IMR-90 (cell line): ENCODE measurements at regions not wholly inside any gene's neighbourhood (a gene's known extent, or its start where the extent isn't known, plus 50 kb on each side); places are given as distances from the start of the nearest gene placed in this dataset.

Source experiments
- ATAC-seq: fragments of 200-7000 bp; cut with Tn5 transposase; 2 replicates; pipeline ENCODE4 v1.9.1; 2020; ENCODE audit warnings: low read depth, mild to moderate bottlenecking, moderate library complexity
- BruUV-seq: library from RNA; stranded (reverse); fragments of 400-500 nt; replicated peaks from 2 replicates; lab custom pipeline; 2021; lab: Mats Ljungman, UMichigan
- CTCF ChIA-PET: fragments of 300-600 bp; formaldehyde crosslinking; extraction: SDS; loops from one replicate; lab custom pipeline; 2021; ENCODE audit warnings: antibody characterized with exemption; lab: Yijun Ruan, JAX
- POLR2A ChIA-PET: fragments of 300-600 bp; sonication (Branson Sonifier 250); formaldehyde crosslinking; loops from one replicate; lab custom pipeline; 2022; ENCODE audit warnings: antibody characterized with exemption; ENCODE audit not compliant: unreplicated experiment; lab: Charles Lee
- DNase-seq: peaks from one replicate; pipeline ENCODE4 v3.0.0; 2013
- H2AFZ ChIP-seq: replicated peaks from 2 replicates; pipeline ENCODE3; 2013; ENCODE audit warnings: low read length, mild to moderate bottlenecking; ENCODE audit not compliant: poor library complexity
- H2AK5ac ChIP-seq: 2 replicates; pipeline ENCODE4 v1.6.1; 2013; ENCODE audit warnings: low read depth, low read length, inconsistent platforms
- H2AK9ac ChIP-seq: replicated peaks from 2 replicates; pipeline ENCODE3; 2013; ENCODE audit warnings: mild to moderate bottlenecking, low read depth, low read length, moderate library complexity; ENCODE audit not compliant: poor library complexity
- H2BK120ac ChIP-seq: 2 replicates; pipeline ENCODE4 v1.6.1; 2013; ENCODE audit warnings: low read depth, low read length, inconsistent platforms
- H2BK15ac ChIP-seq: 3 replicates; pipeline ENCODE4 v1.6.1; 2013; ENCODE audit warnings: low read depth, low read length, inconsistent platforms
- H2BK20ac ChIP-seq: 2 replicates; pipeline ENCODE4 v1.6.1; 2013; ENCODE audit warnings: low read depth, mild to moderate bottlenecking, inconsistent platforms, low read length, moderate library complexity
- H2BK5ac ChIP-seq: 2 replicates; pipeline ENCODE4 v1.6.1; 2013; ENCODE audit warnings: mild to moderate bottlenecking, low read depth, low read length, inconsistent platforms; ENCODE audit not compliant: poor library complexity, severe bottlenecking
- H3K14ac ChIP-seq: replicated peaks from 2 replicates; pipeline ENCODE4 v1.6.1; 2013; ENCODE audit warnings: low read depth, low read length, inconsistent platforms
- H3K18ac ChIP-seq: 2 replicates; pipeline ENCODE4 v1.6.1; 2013; ENCODE audit warnings: low read depth, low read length, control low read depth
- H3K23ac ChIP-seq: 2 replicates; pipeline ENCODE4 v1.6.1; 2013; ENCODE audit warnings: low read depth, low read length, inconsistent platforms
- H3K27ac ChIP-seq: 2 replicates; pipeline ENCODE4 v1.5.1; 2013; ENCODE audit warnings: mild to moderate bottlenecking, control low read depth, low read length; ENCODE audit not compliant: insufficient read depth
- H3K27me3 ChIP-seq: 2 replicates; pipeline ENCODE4 v1.6.1; 2013; ENCODE audit warnings: low read length; ENCODE audit not compliant: control insufficient read depth, insufficient read depth
- H3K36me3 ChIP-seq: 2 replicates; pipeline ENCODE4 v1.6.1; 2013; ENCODE audit warnings: low read length, mixed read lengths; ENCODE audit not compliant: control insufficient read depth, insufficient read depth
- H3K4ac ChIP-seq: 2 replicates; pipeline ENCODE4 v1.6.1; 2013; ENCODE audit warnings: low read depth, low read length, inconsistent platforms
- H3K4me1 ChIP-seq: 2 replicates; pipeline ENCODE4 v1.6.1; 2013; ENCODE audit warnings: low read length, mixed read lengths; ENCODE audit not compliant: control insufficient read depth, insufficient read depth
- H3K4me2 ChIP-seq: 2 replicates; pipeline ENCODE4 v1.6.1; 2013; ENCODE audit warnings: low read depth, mild to moderate bottlenecking, control low read depth, low read length, moderate library complexity
- H3K4me3 ChIP-seq: 2 replicates; pipeline ENCODE4 v1.5.1; 2013; ENCODE audit warnings: low read depth, mild to moderate bottlenecking, control low read depth, low read length, moderate library complexity; ENCODE audit not compliant: insufficient read depth
- H3K56ac ChIP-seq: 2 replicates; pipeline ENCODE4 v1.6.1; 2013; ENCODE audit warnings: low read length, inconsistent platforms; ENCODE audit not compliant: insufficient read depth; ENCODE audit errors: extremely low read depth
- H3K79me1 ChIP-seq, 2 experiments: 2 replicates each; pipeline ENCODE4 v1.6.1; 2013; ENCODE audit warnings: low read length in 2 of 2, inconsistent platforms in 1 of 2, low read depth in 1 of 2
- H3K9ac ChIP-seq: 2 replicates; pipeline ENCODE4 v1.6.1; 2013; ENCODE audit warnings: low read depth, low read length, control low read depth
- H3K9me1 ChIP-seq: 2 replicates; pipeline ENCODE4 v1.6.1; 2013; ENCODE audit warnings: low read length, inconsistent platforms; ENCODE audit not compliant: insufficient read depth
- H3K9me3 ChIP-seq: 2 replicates; pipeline ENCODE4 v1.6.1; 2013; ENCODE audit warnings: low read length; ENCODE audit not compliant: control insufficient read depth, insufficient read depth
- H4K20me1 ChIP-seq: 2 replicates; pipeline ENCODE4 v1.6.1; 2013; ENCODE audit warnings: low read length, inconsistent platforms; ENCODE audit not compliant: insufficient read depth
- H4K5ac ChIP-seq: 2 replicates; pipeline ENCODE4 v1.6.1; 2013; ENCODE audit warnings: mild to moderate bottlenecking, low read depth, low read length, control low read depth
- H4K8ac ChIP-seq, 2 experiments: 2 replicates each; pipeline ENCODE4 v1.6.1; 2013; ENCODE audit warnings: low read depth in 2 of 2, low read length in 2 of 2, control low read depth in 1 of 2, inconsistent platforms in 1 of 2
- H4K91ac ChIP-seq: 2 replicates; pipeline ENCODE4 v1.6.1; 2013; ENCODE audit warnings: low read depth, low read length, inconsistent platforms; ENCODE audit not compliant: insufficient read depth
- CEBPB ChIP-seq: IDR thresholded peaks from 2 replicates; pipeline ENCODE4 v1.6.1; 2012; ENCODE audit warnings: low read depth, low read length, improper control_type of control experiment
- ELK1 ChIP-seq: fragments of 150-350 bp; IDR thresholded peaks from 2 replicates; pipeline ENCODE4 v1.6.1; 2016; ENCODE audit warnings: low read depth, mild to moderate bottlenecking, low read length, moderate library complexity, borderline replicate concordance
- FOS ChIP-seq: fragments of 150-350 bp; IDR thresholded peaks from 2 replicates; pipeline ENCODE4 v1.6.1; 2016; ENCODE audit warnings: low read depth, low read length
- MAFK ChIP-seq: IDR thresholded peaks from 2 replicates; pipeline ENCODE4 v1.6.1; 2012; ENCODE audit warnings: low read depth, low read length, improper control_type of control experiment
- NFE2L2 ChIP-seq: fragments of 150-350 bp; IDR thresholded peaks from 2 replicates; pipeline ENCODE4 v1.6.1; 2016; ENCODE audit warnings: low read depth, mild to moderate bottlenecking, low read length
- POLR2A ChIP-seq: IDR thresholded peaks from 2 replicates; pipeline ENCODE4 v1.6.1; 2012; ENCODE audit warnings: mild to moderate bottlenecking, low read depth, low read length
- RAD21 ChIP-seq: IDR thresholded peaks from 2 replicates; pipeline ENCODE4 v1.6.1; 2012; ENCODE audit warnings: low read length, improper control_type of control experiment
- RFX5 ChIP-seq: IDR thresholded peaks from 2 replicates; pipeline ENCODE4 v1.8.0; 2012; ENCODE audit warnings: low read depth, mild to moderate bottlenecking, low read length, moderate library complexity
- SMC3 ChIP-seq: fragments of 150-350 bp; IDR thresholded peaks from 2 replicates; pipeline ENCODE4 v1.6.1; 2016; ENCODE audit warnings: low read depth, mild to moderate bottlenecking, antibody characterized with exemption, low read length, moderate library complexity
- WGBS, 2 experiments: methylation state at CpG; one replicate each; pipeline versions ENCODE4 v1.1.5 to v1.1.7; 2013; ENCODE audit warnings: missing lambda C conversion rate in 2 of 2; ENCODE audit not compliant: insufficient read length in 1 of 2; ENCODE audit errors: extremely low coverage in 2 of 2; 5-methylcytosine and 5-hydroxymethylcytosine counted together
- dilution Hi-C: fragments of 300-500 bp; cut with HindIII; formaldehyde crosslinking; loops from one replicate; pipeline ENCODE4 v1.14.3; 2018; ENCODE audit warnings: low sequenced_read_pairs; ENCODE audit not compliant: unreplicated experiment
- in situ Hi-C: fragments of 300-500 bp; cut with MboI; formaldehyde crosslinking; loops from 3 replicates; pipeline ENCODE4 v1.14.3; 2019; ENCODE audit warnings: low sequenced_read_pairs, inconsistent platforms, mixed read lengths
- intact Hi-C: fragments of 100-400 bp; cut with micrococcal nuclease; formaldehyde crosslinking; loops from 2 replicates; pipeline ENCODE4 v1.10.0; 2022

GRCh38 chr9:34810187-34810524, 100.2 kb upstream of the CCL21 start:
- H3K4me1 ChIP-seq: no peaks in the 10 kb centered on the region
- H3K9me1 ChIP-seq: no peaks in the 10 kb centered on the region
- intact Hi-C loops: no loop called here
- H3K9me3 ChIP-seq: no peaks in the 10 kb centered on the region
- CTCF ChIA-PET: no interaction called here
- H2AK9ac ChIP-seq: no peak overlapping the region
- H2BK20ac ChIP-seq: no peak overlapping the region
- ATAC-seq (no peak), DNase-seq (no peak)
- dilution Hi-C loops: no loop called here
- no peak overlapping the region for H2BK15ac ChIP-seq
- in situ Hi-C loops: no loop called here
- no peak overlapping the region for H3K18ac ChIP-seq
- WGBS, 2 experiments: 59% methylated on average over 4 of the region's 14 CpGs; no CpG with 5 or more reads in 1 of the 2 experiments
- no TSS peak for BruUV-seq
- H4K91ac ChIP-seq: no peak overlapping the region
- POLR2A ChIA-PET: no interaction called here
- no peak overlapping the region for H3K14ac ChIP-seq
- no peak overlapping the region for H3K23ac ChIP-seq
- no peak overlapping the region for H2BK5ac ChIP-seq
- H3K4me3 ChIP-seq: no peak overlapping the region
- no peak overlapping the region for H2AK5ac ChIP-seq
- H3K36me3 ChIP-seq: no peaks in the 10 kb centered on the region
- no peak overlapping the region for H2BK120ac ChIP-seq
- H3K27me3 ChIP-seq: peaks cover 13% of the 10 kb centered on the region
- H2AFZ ChIP-seq: no peak overlapping the region
- H4K8ac ChIP-seq: no peak overlapping the region
- H3K9ac ChIP-seq: no peak overlapping the region
- no peaks in the 10 kb centered on the region for H3K79me1 ChIP-seq
- no peak overlapping the region for H4K5ac ChIP-seq
- no peaks in the 10 kb centered on the region for H4K20me1 ChIP-seq
- no peak overlapping the region for H3K4ac ChIP-seq
- no peak overlapping the region for H3K4me2 ChIP-seq
- no peak overlapping the region for H3K56ac ChIP-seq
- no peak overlapping the region for H3K27ac ChIP-seq
- TF ChIP-seq RAD21 (no peak), NFE2L2 (no peak), MAFK (no peak), ELK1 (no peak), SMC3 (no peak), POLR2A (no peak), RFX5 (no peak), FOS (no peak), CEBPB (no peak)
